ENCODE measurements at regions not wholly inside any gene's neighbourhood (a gene's known extent, or its start where the extent isn't known, plus 50 kb on each side); places are given as distances from the start of the nearest gene placed in this dataset.
"Not testable (repeated sequence)": the region's sequence is repeated elsewhere in the genome, so short reads cannot be mapped to it uniquely, and the experiment has no call there.

DNA sequence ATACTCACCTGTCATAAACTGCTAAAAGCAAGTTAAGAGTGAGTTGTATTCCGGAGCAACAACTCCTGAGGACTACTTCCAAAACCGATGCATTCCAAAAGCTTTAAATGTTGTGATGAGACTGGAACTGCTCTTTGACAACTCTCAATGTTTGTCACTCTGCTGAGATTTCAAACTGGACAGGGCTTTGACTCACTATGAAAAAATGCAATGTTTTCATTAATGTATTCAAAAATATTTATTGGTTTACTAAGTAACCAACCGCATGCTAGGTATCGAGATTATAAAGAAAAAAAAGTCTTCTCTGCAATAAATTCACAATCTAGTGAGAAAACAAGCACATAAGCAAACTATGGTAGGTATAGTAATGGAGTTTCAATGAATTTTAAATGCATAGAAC, 107.9 kb upstream of the GNAI1 start:
- CTCF ChIA-PET = no interaction called here
- no peak overlapping the region for H3K27ac ChIP-seq (ENCODE audit: low read length in 2 of 2)
- no peak overlapping the region for H2AFZ ChIP-seq (ENCODE audit: insufficient read depth, low read depth, low read length, poor library complexity, severe bottlenecking)
- Mint-ChIP-seq H3K27ac (no peak overlapping the region), H3K4me1 (no peaks in the 10 kb centered on the region), H3K4me3 (no peak overlapping the region), H3K27me3 (no peaks in the 10 kb centered on the region), H3K9me3 (ENCODE audit: insufficient read depth) (no peaks in the 10 kb centered on the region)
- intact Hi-C loops (cut with micrococcal nuclease) = no loop called here
- POLR2A ChIA-PET = no interaction called here
- H3K4me1 ChIP-seq (ENCODE audit: control insufficient read depth in 2 of 2, insufficient read depth in 2 of 2, low read length in 2 of 2) = no peaks in the 10 kb centered on the region
- H3K79me2 ChIP-seq (ENCODE audit: control insufficient read depth, insufficient read depth, low read length) = no peaks in the 10 kb centered on the region
- TF ChIP-seq EZH2 (IDR thresholded peaks at IDR 0.05; ENCODE audit: borderline replicate concordance, insufficient read depth, low read depth, low read length, poor library complexity, severe bottlenecking) = no peak
- no peak for TF ChIP-seq CTCF (IDR thresholded peaks at IDR 0.05)
- H4K20me1 ChIP-seq (ENCODE audit: control insufficient read depth, insufficient read depth, low read length, poor library complexity, severe bottlenecking) = no peaks in the 10 kb centered on the region
- ATAC-seq (ENCODE audit: low read depth) (no peak), DNase-seq (no peak)
- no peak overlapping the region for H3K9ac ChIP-seq (ENCODE audit: low read length)
- H3K9me3 ChIP-seq (ENCODE audit: control extremely low read depth in 1 of 3, control insufficient read depth in 2 of 3, insufficient read depth in 1 of 3, low read length in 2 of 3) = no peaks in the 10 kb centered on the region
- no peak overlapping the region for H3K4me2 ChIP-seq (replicated peaks; ENCODE audit: low read depth, low read length, poor library complexity, severe bottlenecking)
- WGBS (ENCODE audit: insufficient coverage) = no CpG with 5 or more reads among the region's 4 CpGs
- H3K4me3 ChIP-seq (ENCODE audit: control extremely low read depth in 1 of 5, extremely low read depth in 1 of 5, insufficient read depth in 1 of 5, low read depth in 2 of 5, low read length in 4 of 5) = no peak overlapping the region
- no peaks in the 10 kb centered on the region for H3K27me3 ChIP-seq (replicated peaks in 1 of 4; ENCODE audit: control extremely low read depth in 1 of 4, control insufficient read depth in 3 of 4, insufficient read depth in 4 of 4, low read length in 3 of 4)
- H3K36me3 ChIP-seq (replicated peaks in 1 of 2; ENCODE audit: control extremely low read depth in 1 of 2, control insufficient read depth in 1 of 2, extremely low read depth in 1 of 2, insufficient read depth in 2 of 2, low read length in 1 of 2) = no peaks in the 10 kb centered on the region

GRCh38 chr7:80020277-80020676, 114.4 kb upstream of the GNAI1 start:
- ATAC-seq (ENCODE audit: low read depth); H3K9me3 ChIP-seq (ENCODE audit: control extremely low read depth in 1 of 3, control insufficient read depth in 2 of 3, insufficient read depth in 1 of 3, low read length in 2 of 3); H3K79me2 ChIP-seq (ENCODE audit: control insufficient read depth, insufficient read depth, low read length); POLR2A ChIA-PET; DNase-seq; H3K4me1 ChIP-seq (ENCODE audit: control insufficient read depth in 2 of 2, insufficient read depth in 2 of 2, low read length in 2 of 2); H3K27me3 Mint-ChIP-seq; H3K27me3 ChIP-seq (replicated peaks in 1 of 4; ENCODE audit: control extremely low read depth in 1 of 4, control insufficient read depth in 3 of 4, insufficient read depth in 4 of 4, low read length in 3 of 4); H3K4me1 Mint-ChIP-seq; intact Hi-C loops (cut with micrococcal nuclease); H2AFZ ChIP-seq (ENCODE audit: insufficient read depth, low read depth, low read length, poor library complexity, severe bottlenecking); H3K27ac Mint-ChIP-seq; H3K36me3 ChIP-seq (replicated peaks in 1 of 2; ENCODE audit: control extremely low read depth in 1 of 2, control insufficient read depth in 1 of 2, extremely low read depth in 1 of 2, insufficient read depth in 2 of 2, low read length in 1 of 2); CTCF ChIA-PET; H3K9me3 Mint-ChIP-seq (ENCODE audit: insufficient read depth); H3K27ac ChIP-seq (ENCODE audit: low read length in 2 of 2); H4K20me1 ChIP-seq (ENCODE audit: control insufficient read depth, insufficient read depth, low read length, poor library complexity, severe bottlenecking); H3K4me3 Mint-ChIP-seq; H3K9ac ChIP-seq (ENCODE audit: low read length); H3K4me3 ChIP-seq (ENCODE audit: control extremely low read depth in 1 of 5, extremely low read depth in 1 of 5, insufficient read depth in 1 of 5, low read depth in 2 of 5, low read length in 4 of 5); H3K4me2 ChIP-seq (replicated peaks; ENCODE audit: low read depth, low read length, poor library complexity, severe bottlenecking): not testable (repeated sequence)
- 82% methylated on average over 2 of the region's 5 CpGs for WGBS (ENCODE audit: insufficient coverage)

- ATAC-seq (ENCODE audit: low read depth); H3K4me3 Mint-ChIP-seq; H3K27ac ChIP-seq (ENCODE audit: low read length in 2 of 2); H3K9me3 ChIP-seq (ENCODE audit: control extremely low read depth in 1 of 3, control insufficient read depth in 2 of 3, insufficient read depth in 1 of 3, low read length in 2 of 3); H3K27ac Mint-ChIP-seq; H3K27me3 Mint-ChIP-seq; DNase-seq; H3K27me3 ChIP-seq (replicated peaks in 1 of 4; ENCODE audit: control extremely low read depth in 1 of 4, control insufficient read depth in 3 of 4, insufficient read depth in 4 of 4, low read length in 3 of 4); intact Hi-C loops (cut with micrococcal nuclease); H3K9ac ChIP-seq (ENCODE audit: low read length); H4K20me1 ChIP-seq (ENCODE audit: control insufficient read depth, insufficient read depth, low read length, poor library complexity, severe bottlenecking); H3K9me3 Mint-ChIP-seq (ENCODE audit: insufficient read depth); H3K4me1 ChIP-seq (ENCODE audit: control insufficient read depth in 2 of 2, insufficient read depth in 2 of 2, low read length in 2 of 2); H3K4me3 ChIP-seq (ENCODE audit: control extremely low read depth in 1 of 5, extremely low read depth in 1 of 5, insufficient read depth in 1 of 5, low read depth in 2 of 5, low read length in 4 of 5); H2AFZ ChIP-seq (ENCODE audit: insufficient read depth, low read depth, low read length, poor library complexity, severe bottlenecking); POLR2A ChIA-PET; H3K79me2 ChIP-seq (ENCODE audit: control insufficient read depth, insufficient read depth, low read length); H3K36me3 ChIP-seq (replicated peaks in 1 of 2; ENCODE audit: control extremely low read depth in 1 of 2, control insufficient read depth in 1 of 2, extremely low read depth in 1 of 2, insufficient read depth in 2 of 2, low read length in 1 of 2); H3K4me1 Mint-ChIP-seq; H3K4me2 ChIP-seq (replicated peaks; ENCODE audit: low read depth, low read length, poor library complexity, severe bottlenecking); CTCF ChIA-PET: not testable (repeated sequence)
- 78% methylated on average over 4 of the region's 4 CpGs for WGBS (ENCODE audit: insufficient coverage)
Measured at GRCh38 chr7:80019809-80020207, 114.8 kb upstream of the GNAI1 start.

Measured in B cell (primary cell).